ENCODE measurements at regions not wholly inside any gene's neighbourhood (a gene's known extent, or its start where the extent isn't known, plus 50 kb on each side); places are given as distances from the start of the nearest gene placed in this dataset.
A peak's percentile ranks its signal among the peaks of the same experiment; 100 is the strongest.

DNA sequence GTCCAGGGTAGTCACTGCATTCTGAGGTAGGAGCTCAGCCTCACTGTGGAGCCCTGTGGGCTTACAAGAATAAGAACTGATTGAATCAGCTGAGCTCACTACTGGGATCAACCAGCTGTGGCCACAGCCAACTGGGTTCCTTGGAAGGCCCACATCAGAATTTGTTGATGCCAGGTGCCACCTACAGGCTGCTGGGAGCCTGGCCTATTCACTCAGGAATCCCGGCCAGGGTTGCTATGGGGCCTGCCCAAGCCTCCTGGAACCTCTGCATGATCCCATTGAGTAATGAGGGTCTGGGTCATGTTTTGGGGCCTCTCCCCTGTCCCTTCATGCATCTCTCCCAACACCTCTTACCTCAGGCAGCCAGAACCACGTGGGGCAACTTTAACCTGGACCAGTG is 53.9 kb upstream of the KIAA1210 start:
- DNase-seq: peak; percentile 20

DNA sequence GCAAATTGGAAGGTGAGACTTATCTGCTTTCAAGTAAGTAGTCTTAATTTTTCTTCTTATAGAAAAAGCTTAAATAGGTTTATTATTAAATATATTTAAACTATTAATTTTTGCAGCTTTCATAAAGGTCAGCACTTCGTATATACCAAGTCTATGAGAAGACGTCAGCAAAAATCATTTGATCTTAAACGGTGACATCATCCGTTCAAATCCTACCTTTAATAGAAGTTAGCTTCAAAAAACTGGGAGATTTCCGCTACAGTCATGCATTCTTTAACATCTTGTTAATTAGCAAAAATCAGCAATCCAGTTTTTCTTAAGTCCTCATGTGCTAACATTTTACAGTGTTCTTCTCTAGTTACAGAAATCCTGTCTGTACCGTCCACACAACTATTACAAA is 49.9 kb upstream of the PGRMC1 start:
- no peak for DNase-seq
